Suprapubic skin (tissue), 4 donors: ENCODE measurements at regions not wholly inside any gene's neighbourhood (a gene's known extent, or its start where the extent isn't known, plus 50 kb on each side); places are given as distances from the start of the nearest gene placed in this dataset.

ENCODE experiments used
- CTCF ChIP-seq, 2 donors: fragments of 200-600 bp in 1 of 2; fragments of 450-650 bp in 1 of 2; sonication (generic) in 1 of 2; IDR thresholded peaks; one replicate each; pipeline ENCODE4 v1.5.1; 2016 to 2019; ENCODE audit warnings: antibody characterized with exemption in 2 of 2, mild to moderate bottlenecking in 1 of 2, moderate library complexity in 1 of 2
- EP300 ChIP-seq: sonication (generic); formaldehyde crosslinking; IDR thresholded peaks from one replicate; pipeline ENCODE4 v1.6.1; 2017; ENCODE audit warnings: antibody characterized with exemption
- POLR2A ChIP-seq, 2 donors: fragments of 450-650 bp; IDR thresholded peaks; one replicate each; pipeline ENCODE4 v1.6.1; 2017; ENCODE audit warnings: antibody characterized with exemption in 2 of 2, mild to moderate bottlenecking in 2 of 2, moderate library complexity in 2 of 2
- POLR2AphosphoS5 ChIP-seq, 3 donors: sonication (generic); formaldehyde crosslinking; IDR thresholded peaks; one replicate each; pipeline ENCODE4 v1.6.1; 2017; ENCODE audit warnings: antibody characterized with exemption in 3 of 3

GRCh38 chr6:71491844-71492243, 203.2 kb downstream of the OGFRL1 start:
- TF ChIP-seq CTCF (IDR thresholded peaks at IDR 0.05) (no peak), EP300 (no peak), POLR2A (IDR thresholded peaks at IDR 0.05) (no peak), POLR2AphosphoS5 (IDR thresholded peaks at IDR 0.05) (no peak)
